NOMO-1 treated with dmso at 0.1 percent for 144 hours (cell line): ENCODE measurements at regions not wholly inside any gene's neighbourhood (a gene's known extent, or its start where the extent isn't known, plus 50 kb on each side); places are given as distances from the start of the nearest gene placed in this dataset.
"Not testable (repeated sequence)": the region's sequence is repeated elsewhere in the genome, so short reads cannot be mapped to it uniquely, and the experiment has no call there.

Experiments
- DNase-seq: peaks from one replicate; lab custom pipeline; 2025; ENCODE audit not compliant: unreplicated experiment; lab: John Stamatoyannopoulos, UW

GRCh38 chr9:82431121-82431520, 442.5 kb downstream of the SPATA31D1 start:
- no peak for DNase-seq

- DNase-seq: not testable (repeated sequence)
Observed at GRCh38 chr9:82433290-82433931, 444.8 kb downstream of the SPATA31D1 start.

GRCh38 chr9:82436475-82436874, 447.9 kb downstream of the SPATA31D1 start:
- no peak for DNase-seq

- DNase-seq: not testable (repeated sequence)
Observed at GRCh38 chr9:82437183-82437582, 448.6 kb downstream of the SPATA31D1 start.

- no peak for DNase-seq
Observed at GRCh38 chr9:82438581-82438980, 450.0 kb downstream of the SPATA31D1 start.

GRCh38 chr9:82443312-82443711, 454.7 kb downstream of the SPATA31D1 start:
- no peak for DNase-seq

GRCh38 chr9:82445556-82445955, 457.0 kb downstream of the SPATA31D1 start:
- no peak for DNase-seq

GRCh38 chr9:82447343-82447742, 458.8 kb downstream of the SPATA31D1 start:
- DNase-seq: no peak

- DNase-seq: no peak
Observed at GRCh38 chr9:82449986-82450385, 461.4 kb downstream of the SPATA31D1 start.

- DNase-seq: no peak
Observed at GRCh38 chr9:82454509-82455190, 466.1 kb downstream of the SPATA31D1 start.

GRCh38 chr9:82456642-82457041, 468.1 kb downstream of the SPATA31D1 start:
- no peak for DNase-seq

GRCh38 chr9:82457298-82457697, 468.7 kb downstream of the SPATA31D1 start:
- no peak for DNase-seq

GRCh38 chr9:82457891-82458290, 469.3 kb downstream of the SPATA31D1 start:
- DNase-seq: no peak

- no peak for DNase-seq
Observed at GRCh38 chr9:82458296-82458695, 469.7 kb downstream of the SPATA31D1 start.

GRCh38 chr9:82466616-82467260, 478.2 kb downstream of the SPATA31D1 start:
- no peak for DNase-seq

GRCh38 chr9:82467436-82467835, 478.9 kb downstream of the SPATA31D1 start:
- DNase-seq: no peak

GRCh38 chr9:82474235-82474634, 485.7 kb downstream of the SPATA31D1 start:
- DNase-seq: no peak

- no peak for DNase-seq
Observed at GRCh38 chr9:82475584-82476301, 487.2 kb downstream of the SPATA31D1 start.

GRCh38 chr9:82480921-82481320, 492.3 kb downstream of the SPATA31D1 start:
- DNase-seq: no peak

- no peak for DNase-seq
Observed at GRCh38 chr9:82487935-82488312, 499.4 kb downstream of the SPATA31D1 start.

GRCh38 chr9:82488313-82489200, 500.0 kb downstream of the SPATA31D1 start:
- DNase-seq: no peak
